Fibroblast of the aortic adventitia (primary cell): ENCODE measurements at regions not wholly inside any gene's neighbourhood (a gene's known extent, or its start where the extent isn't known, plus 50 kb on each side); places are given as distances from the start of the nearest gene placed in this dataset.

Source experiments
- DNase-seq: peaks from one replicate; pipeline ENCODE4 v3.0.0-alpha.2; 2010; ENCODE audit warnings: low read depth
- H3K4me3 ChIP-seq: 2 replicates; pipeline ENCODE4 v1.5.1; 2011; ENCODE audit warnings: low read depth, mild to moderate bottlenecking, control low read depth, low read length, moderate library complexity
- CTCF ChIP-seq: IDR thresholded peaks from 2 replicates; pipeline ENCODE4 v1.5.1; 2011; ENCODE audit warnings: mild to moderate bottlenecking, low read length, control low read depth, inconsistent platforms; ENCODE audit not compliant: insufficient read depth

- peak; percentile 36 for TF ChIP-seq CTCF
- DNase-seq, result no peak
Observed at GRCh38 chr22:23402275-23403151, 177.6 kb downstream of the IGLL1 start.

GRCh38 chr22:23401910-23402274, 178.2 kb downstream of the IGLL1 start:
- DNase-seq, result no peak
- TF ChIP-seq CTCF, result no peak

More at GRCh38 chr22:23402275-23403151, 177.6 kb downstream of the IGLL1 start:
- H3K4me3 ChIP-seq, result no peak overlapping the region

GRCh38 chr22:23401111-23401909, 178.8 kb downstream of the IGLL1 start:
- no peak for TF ChIP-seq CTCF
- DNase-seq, result peak; percentile 25
- no peak overlapping the region for H3K4me3 ChIP-seq

More at GRCh38 chr22:23401910-23402274, 178.2 kb downstream of the IGLL1 start:
- H3K4me3 ChIP-seq, result no peak overlapping the region

- no peak for TF ChIP-seq CTCF
- no peak for DNase-seq
- no peak overlapping the region for H3K4me3 ChIP-seq
Observed at GRCh38 chr22:23400286-23400981, 179.7 kb downstream of the IGLL1 start.

GRCh38 chr22:23399367-23400285, 180.5 kb downstream of the IGLL1 start:
- no peak for TF ChIP-seq CTCF
- H3K4me3 ChIP-seq, result no peak overlapping the region
- DNase-seq, result no peak
